DLD1 (cell line): ENCODE measurements at regions not wholly inside any gene's neighbourhood (a gene's known extent, or its start where the extent isn't known, plus 50 kb on each side); places are given as distances from the start of the nearest gene placed in this dataset.

Experiments used
- in situ Hi-C: cut with HindIII; loops from 2 replicates; pipeline ENCODE4 v1.10.0; 2017; ENCODE audit warnings: low sequenced_read_pairs

GRCh38 chr10:44244745-44245600 lies 139.9 kb downstream of the CXCL12 start:
- in situ Hi-C loops = no loop called here

- in situ Hi-C loops = no loop called here
Measured at GRCh38 chr10:44243851-44244510, 140.9 kb downstream of the CXCL12 start.

DNA sequence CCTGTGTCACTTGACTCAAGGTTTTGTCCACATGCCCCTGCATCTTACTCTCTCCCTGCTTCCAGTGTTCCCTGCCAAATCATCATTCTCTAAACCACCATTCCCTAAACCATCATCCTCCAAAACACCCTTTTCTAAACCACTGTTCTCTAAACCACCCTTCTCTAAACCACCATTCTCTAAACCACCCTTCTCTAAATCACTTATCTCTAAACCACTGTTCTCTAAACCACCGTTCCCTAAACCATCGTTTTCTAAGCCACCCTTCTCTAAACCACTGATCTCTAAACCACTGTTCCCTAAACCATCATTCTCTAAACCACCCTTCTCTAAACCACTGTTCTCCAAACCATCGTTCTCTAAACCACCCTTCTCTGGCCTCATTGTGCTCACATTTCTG lies 142.1 kb downstream of the CXCL12 start:
- in situ Hi-C loops = no loop called here

- in situ Hi-C loops = no loop called here
Measured at GRCh38 chr10:44242091-44242490, 142.8 kb downstream of the CXCL12 start.

- in situ Hi-C loops = no loop called here
Measured at GRCh38 chr10:44240584-44241205, 144.2 kb downstream of the CXCL12 start.

- in situ Hi-C loops = no loop called here
Measured at GRCh38 chr10:44238212-44238611, 146.7 kb downstream of the CXCL12 start.

- in situ Hi-C loops = no loop called here
Measured at GRCh38 chr10:44237364-44238049, 147.4 kb downstream of the CXCL12 start.

DNA sequence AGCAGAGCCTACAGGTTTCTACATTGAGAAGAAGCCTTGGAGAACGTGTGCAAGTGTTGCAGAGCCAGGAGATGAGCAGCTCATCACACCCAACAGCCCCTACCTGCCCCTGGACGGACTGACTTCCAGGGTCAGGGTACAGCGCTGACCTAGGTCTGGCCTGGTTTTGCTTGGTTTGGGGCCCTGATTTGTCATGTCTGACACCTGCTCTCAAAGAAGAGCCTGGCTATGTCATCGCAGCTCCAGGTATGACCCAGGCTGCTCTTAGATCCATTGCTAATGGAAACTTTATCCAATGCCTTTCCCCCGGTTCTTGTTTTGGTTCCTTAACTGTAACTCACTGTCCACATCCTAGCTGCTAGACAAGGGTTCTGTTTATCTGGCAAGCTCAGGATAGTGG lies 149.5 kb downstream of the CXCL12 start:
- in situ Hi-C loops = no loop called here

GRCh38 chr10:44234483-44234875 lies 150.4 kb downstream of the CXCL12 start:
- in situ Hi-C loops = no loop called here

GRCh38 chr10:44233561-44234482 lies 151.1 kb downstream of the CXCL12 start:
- in situ Hi-C loops = no loop called here

- in situ Hi-C loops = no loop called here
Measured at GRCh38 chr10:44217274-44217820, 167.6 kb downstream of the CXCL12 start.

- in situ Hi-C loops = no loop called here
Measured at GRCh38 chr10:44216073-44216472, 168.8 kb downstream of the CXCL12 start.

GRCh38 chr10:44209811-44210210 lies 175.1 kb downstream of the CXCL12 start:
- in situ Hi-C loops = no loop called here

DNA sequence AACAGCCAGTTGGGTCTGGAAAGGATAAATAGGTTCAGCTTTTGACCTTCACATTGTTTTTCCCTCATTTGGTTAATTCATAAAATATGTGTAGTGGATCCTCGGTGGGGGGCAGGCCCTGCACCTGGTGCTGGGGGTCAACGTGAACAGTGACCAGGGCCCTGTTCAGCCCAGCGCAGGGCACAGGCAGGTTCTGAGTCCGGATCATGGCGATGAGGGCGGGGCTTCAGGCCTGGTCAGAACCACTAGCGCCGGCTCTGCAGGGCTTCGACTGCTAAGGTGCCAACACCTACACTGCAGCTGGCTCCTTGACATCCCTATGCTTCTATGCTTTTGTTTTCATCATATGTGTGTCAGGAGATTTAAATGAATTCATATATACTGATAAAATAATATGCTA lies 177.7 kb downstream of the CXCL12 start:
- in situ Hi-C loops = no loop called here

GRCh38 chr10:44206127-44206818 lies 178.6 kb downstream of the CXCL12 start:
- in situ Hi-C loops = no loop called here

GRCh38 chr10:44205067-44205466 lies 179.8 kb downstream of the CXCL12 start:
- in situ Hi-C loops = no loop called here

DNA sequence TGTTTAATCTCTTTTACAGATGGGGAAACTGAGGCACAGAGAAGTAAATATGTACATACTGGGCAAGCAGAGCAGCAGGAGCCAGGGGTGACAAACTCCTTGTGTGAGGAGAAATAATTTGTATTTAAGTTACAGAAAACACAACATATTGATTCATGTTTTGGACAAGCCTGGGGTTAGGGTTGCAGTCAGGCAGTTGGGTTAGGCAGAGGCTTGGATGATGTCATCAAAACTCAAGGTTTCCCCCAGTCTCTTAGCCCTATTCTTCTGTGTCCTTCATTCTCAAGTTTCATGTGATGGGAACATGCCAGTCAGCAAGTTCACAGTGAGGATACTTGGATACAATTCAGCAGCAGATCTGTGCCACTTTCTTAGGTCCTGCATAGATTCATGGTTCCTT lies 181.4 kb downstream of the CXCL12 start:
- in situ Hi-C loops = no loop called here

DNA sequence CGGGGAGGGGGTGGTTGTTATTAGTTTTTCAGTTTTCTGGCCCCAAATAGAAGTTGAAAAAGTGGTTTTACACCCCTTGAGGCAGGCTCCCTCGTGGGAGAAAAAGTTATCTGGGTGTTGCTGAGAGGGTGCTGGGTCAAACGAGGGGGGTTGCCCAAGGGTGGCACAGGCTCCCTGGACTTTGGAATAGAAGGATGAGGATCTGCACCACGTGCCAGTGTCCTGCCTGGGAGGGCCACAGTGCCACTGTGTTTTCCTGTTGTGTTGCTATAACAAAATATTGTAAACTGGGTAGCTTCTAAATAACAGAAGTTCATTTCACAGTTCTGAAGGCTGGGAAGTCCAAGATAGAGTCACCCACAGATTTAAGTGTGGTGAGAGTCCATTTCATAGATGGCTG lies 181.9 kb downstream of the CXCL12 start:
- in situ Hi-C loops = no loop called here

DNA sequence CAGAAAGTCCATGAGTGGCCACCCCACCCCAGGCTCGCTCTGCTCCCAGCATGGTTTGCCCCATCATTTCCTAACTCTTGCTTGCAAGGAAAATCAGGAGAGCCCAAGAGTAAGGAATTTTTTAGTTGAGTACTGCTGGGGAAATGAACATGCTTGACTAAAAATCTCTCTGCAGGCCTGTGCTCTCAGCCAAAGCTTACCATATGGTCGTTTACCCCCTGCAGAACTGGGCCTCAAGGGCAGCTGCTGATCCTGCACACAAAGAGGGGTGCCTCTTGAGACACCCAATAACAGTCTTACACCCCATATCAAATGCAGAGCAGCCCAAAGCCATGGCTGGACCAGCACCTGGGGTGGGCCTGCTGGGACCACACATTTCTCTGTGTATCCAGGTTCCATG lies 183.2 kb downstream of the CXCL12 start:
- in situ Hi-C loops = no loop called here
